ENCODE measurements at regions not wholly inside any gene's neighbourhood (a gene's known extent, or its start where the extent isn't known, plus 50 kb on each side); places are given as distances from the start of the nearest gene placed in this dataset.
"Not testable (repeated sequence)": the region's sequence is repeated elsewhere in the genome, so short reads cannot be mapped to it uniquely, and the experiment has no call there.

GRCh38 chr18:28792404-28793086, 615.6 kb upstream of the CDH2 start:
- no peak for DNase-seq

DNA sequence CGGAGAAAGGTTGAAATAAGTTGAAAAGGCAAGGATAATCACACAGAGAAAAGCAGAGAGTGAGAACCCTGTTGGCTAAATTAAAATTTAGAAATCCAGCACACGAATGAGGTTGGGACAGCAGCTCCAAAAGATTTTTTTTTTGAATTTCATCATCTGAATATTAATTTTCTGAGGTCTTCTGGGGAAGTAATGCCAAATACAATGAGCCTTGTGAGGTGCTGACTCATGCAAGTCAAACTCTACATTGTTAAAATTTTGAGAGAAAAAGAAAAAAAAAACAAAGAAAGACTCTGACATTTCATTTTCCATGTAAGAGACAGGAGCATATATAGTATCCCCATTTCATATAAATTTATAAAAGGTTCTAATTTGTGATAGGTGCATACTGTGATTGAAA, 614.2 kb upstream of the CDH2 start:
- DNase-seq: no peak

- no peak for DNase-seq
Measured at GRCh38 chr18:28789502-28789901, 612.6 kb upstream of the CDH2 start.

DNA sequence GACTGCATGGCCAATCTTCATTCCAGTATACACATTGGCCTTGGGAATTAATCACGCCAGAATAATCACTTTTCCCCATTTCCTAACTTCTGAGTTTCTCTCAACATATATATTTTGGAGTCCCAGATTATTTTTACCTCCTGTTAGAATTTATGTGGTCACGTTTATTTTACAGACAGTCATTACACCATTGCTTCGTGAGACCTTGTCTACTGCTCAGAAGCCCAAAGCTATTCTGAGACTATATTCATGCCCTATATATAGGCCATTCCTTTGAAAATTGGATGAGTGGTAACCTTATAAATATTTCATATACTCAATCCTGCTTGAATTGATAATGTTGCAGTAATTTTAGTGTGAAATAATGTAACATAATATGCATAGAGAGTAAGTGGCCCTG, 610.0 kb upstream of the CDH2 start:
- no peak for DNase-seq

- no peak for DNase-seq
Measured at GRCh38 chr18:28781616-28782362, 604.9 kb upstream of the CDH2 start.

GRCh38 chr18:28778706-28779105, 601.8 kb upstream of the CDH2 start:
- DNase-seq: no peak

GRCh38 chr18:28777756-28778155, 600.8 kb upstream of the CDH2 start:
- DNase-seq: no peak

GRCh38 chr18:28771849-28772248, 594.9 kb upstream of the CDH2 start:
- no peak for DNase-seq

GRCh38 chr18:28768791-28769768, 592.1 kb upstream of the CDH2 start:
- no peak for DNase-seq

GRCh38 chr18:28767727-28768211, 590.8 kb upstream of the CDH2 start:
- no peak for DNase-seq

- no peak for DNase-seq
Measured at GRCh38 chr18:28767201-28767600, 590.3 kb upstream of the CDH2 start.

GRCh38 chr18:28766721-28767120, 589.8 kb upstream of the CDH2 start:
- DNase-seq: no peak

GRCh38 chr18:28766027-28766426, 589.1 kb upstream of the CDH2 start:
- no peak for DNase-seq

DNA sequence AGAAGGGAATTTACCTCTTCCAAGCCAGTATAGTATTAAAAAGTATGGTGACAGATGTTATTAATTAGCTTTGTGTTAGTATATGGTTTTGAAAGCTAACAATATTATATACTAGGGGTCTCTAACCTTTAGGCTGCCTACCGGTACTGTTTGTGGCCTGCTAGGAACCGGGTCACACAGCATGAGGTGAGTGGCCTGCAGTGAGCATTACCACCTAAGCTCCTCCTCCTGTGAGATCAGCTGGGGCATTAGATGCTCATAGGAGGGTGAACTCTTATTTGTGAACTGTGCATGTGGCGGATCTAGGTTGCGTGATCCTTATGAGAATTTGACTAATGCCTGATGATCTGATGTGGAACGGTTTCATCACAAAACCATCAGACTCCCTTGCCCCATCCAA, 583.4 kb upstream of the CDH2 start:
- no peak for DNase-seq

DNA sequence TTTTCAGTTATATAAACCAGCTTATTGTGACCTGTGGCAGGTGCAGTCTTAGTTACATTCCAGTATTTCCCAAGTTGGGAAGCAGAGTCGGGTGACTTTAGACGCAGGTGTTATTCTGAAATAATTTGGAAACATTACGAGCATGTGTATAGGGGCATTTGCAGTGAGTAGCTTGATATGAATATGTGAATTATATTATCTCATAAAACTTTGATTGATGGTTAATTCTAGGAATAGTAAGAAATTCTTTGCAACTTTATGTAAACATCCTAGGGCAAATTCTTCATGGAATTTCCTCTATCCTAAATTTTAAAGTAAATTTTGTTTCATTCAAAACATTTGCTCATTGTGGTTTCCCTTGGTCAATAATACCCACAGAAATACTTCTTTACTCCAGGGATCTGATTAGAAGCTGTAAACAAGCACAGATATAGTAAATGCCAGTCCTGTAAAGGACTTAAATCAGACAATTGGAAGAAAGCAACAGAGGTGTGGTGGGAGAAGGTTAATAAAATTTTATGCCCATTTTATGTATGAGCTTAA, 580.6 kb upstream of the CDH2 start:
- DNase-seq: no peak

GRCh38 chr18:28743115-28743514, 566.2 kb upstream of the CDH2 start:
- no peak for DNase-seq

GRCh38 chr18:28740575-28740974, 563.6 kb upstream of the CDH2 start:
- no peak for DNase-seq

GRCh38 chr18:28736951-28737350, 560.0 kb upstream of the CDH2 start:
- no peak for DNase-seq

GRCh38 chr18:28736223-28736622, 559.3 kb upstream of the CDH2 start:
- DNase-seq: no peak

DNA sequence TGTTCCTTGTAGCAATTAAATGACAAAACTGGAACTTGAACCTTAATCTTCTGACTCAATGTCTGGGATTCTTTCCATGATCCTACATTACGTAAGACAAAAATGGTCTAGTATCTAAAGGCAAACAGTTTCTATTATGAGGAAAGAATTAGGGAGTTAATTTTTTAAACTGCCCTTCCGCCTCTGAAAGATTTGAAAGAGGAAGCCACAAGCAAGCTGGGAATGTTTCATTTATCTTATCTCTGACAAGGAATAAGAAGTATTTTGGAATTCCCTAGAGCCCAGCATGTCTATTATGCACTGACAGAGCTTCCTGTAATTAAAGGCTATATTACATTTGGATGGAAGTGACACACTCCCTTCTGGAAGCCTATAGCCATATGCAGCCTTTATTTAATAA, 558.8 kb upstream of the CDH2 start:
- DNase-seq: no peak

DNA sequence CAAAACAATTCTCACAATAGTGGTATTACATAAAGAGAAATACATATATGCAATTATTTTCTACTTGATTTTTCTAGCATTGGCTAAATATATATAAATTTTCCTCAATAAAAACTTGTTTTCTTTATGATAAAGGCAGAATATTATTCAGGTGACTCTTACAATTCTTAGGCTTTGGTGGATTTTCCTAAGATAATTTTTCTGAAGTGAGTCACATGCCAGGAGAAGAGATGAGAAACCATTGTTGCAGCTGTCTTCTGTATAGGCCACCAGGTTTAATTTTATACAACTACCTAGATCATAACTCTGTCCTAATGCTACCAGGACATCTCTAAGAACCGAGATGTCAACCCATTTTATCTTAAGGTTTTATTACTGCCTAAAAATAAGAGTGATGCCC, 552.4 kb upstream of the CDH2 start:
- no peak for DNase-seq

DNA sequence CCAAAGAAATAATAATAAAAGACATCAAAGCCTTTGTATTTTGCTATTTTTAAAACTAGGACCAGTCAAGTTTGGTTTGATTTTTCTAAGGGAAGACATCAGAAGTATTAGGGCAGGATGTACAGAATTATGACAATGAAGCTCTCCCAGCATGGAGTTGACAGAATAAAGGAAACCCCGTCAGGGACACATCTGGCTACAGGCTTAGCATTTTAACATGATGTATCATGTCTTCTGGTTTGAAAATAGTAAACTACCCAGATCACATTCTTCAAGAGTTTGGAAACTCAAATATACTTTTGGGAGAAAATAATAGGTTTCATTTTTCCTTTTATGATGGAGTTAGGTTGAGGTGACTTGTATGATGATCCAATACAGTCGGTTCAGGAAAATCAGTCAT, 552.0 kb upstream of the CDH2 start:
- no peak for DNase-seq

DNA sequence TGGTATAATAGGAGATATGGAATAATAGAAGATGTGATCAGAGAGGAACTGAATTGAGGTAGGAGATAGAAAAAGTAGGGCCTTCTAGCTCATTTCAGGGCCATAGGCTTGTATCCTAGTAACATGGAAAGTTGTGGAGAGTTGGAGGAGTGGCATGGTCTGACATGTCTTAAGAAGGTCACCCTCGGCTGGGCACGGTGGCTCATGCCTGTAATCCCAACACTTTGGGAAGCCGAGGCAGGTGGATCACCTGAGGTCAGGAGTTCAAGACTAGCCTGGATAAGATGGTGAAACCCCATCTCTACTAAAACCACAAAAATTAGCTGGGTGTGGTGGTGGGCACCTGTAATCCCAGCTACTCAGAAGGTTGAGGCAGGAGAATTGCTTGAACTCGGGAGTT, 550.3 kb upstream of the CDH2 start:
- DNase-seq: not testable (repeated sequence)
